AG04449 (cell line): ENCODE measurements at regions not wholly inside any gene's neighbourhood (a gene's known extent, or its start where the extent isn't known, plus 50 kb on each side); places are given as distances from the start of the nearest gene placed in this dataset.
"Not testable (repeated sequence)": the region's sequence is repeated elsewhere in the genome, so short reads cannot be mapped to it uniquely, and the experiment has no call there.

Experiments
- CTCF ChIA-PET: fragments of 350-600 bp; formaldehyde crosslinking; extraction: SDS; loops from one replicate; lab custom pipeline; 2021; ENCODE audit warnings: antibody characterized with exemption; lab: Yijun Ruan, JAX
- POLR2A ChIA-PET: fragments of 400-600, 350-600 bp; formaldehyde crosslinking; extraction: SDS; loops from one replicate; lab custom pipeline; 2020; ENCODE audit warnings: antibody characterized with exemption, inconsistent platforms; lab: Yijun Ruan, JAX
- DNase-seq: peaks from one replicate; pipeline ENCODE4 v3.0.0-alpha.2; 2010; ENCODE audit warnings: low read depth, low spot score
- H3K4me3 ChIP-seq: 2 replicates; pipeline ENCODE4 v1.5.1; 2011; ENCODE audit warnings: low read depth, mild to moderate bottlenecking, control low read depth, low read length
- CTCF ChIP-seq: IDR thresholded peaks from one replicate; pipeline ENCODE4 v1.5.1; 2011; ENCODE audit warnings: mild to moderate bottlenecking, moderate library complexity, low read length, control low read depth, inconsistent platforms; ENCODE audit not compliant: insufficient read depth; ENCODE audit errors: missing control alignments

GRCh38 chr20:22523499-22524392 is 60.6 kb downstream of the FOXA2 start:
- H3K4me3 ChIP-seq: no peak overlapping the region
- no peak for TF ChIP-seq CTCF
- CTCF ChIA-PET: interaction anchor here (1.4 kb wide), 1 partner anchor 17 kb away, joined by 3 read pairs; no protein-coding TSS in a partner anchor
- POLR2A ChIA-PET: no interaction called here
- DNase-seq: no peak

- ChIA-PET POLR2A (no interaction called here), CTCF (interaction anchor here (1.4 kb wide), 1 partner anchor 17 kb away, joined by 3 read pairs; no protein-coding TSS in a partner anchor)
- no peak for DNase-seq
- no peak overlapping the region for H3K4me3 ChIP-seq
- no peak for TF ChIP-seq CTCF
Observed at GRCh38 chr20:22523128-22523498, 61.3 kb downstream of the FOXA2 start.

GRCh38 chr20:22522701-22523100 is 61.7 kb downstream of the FOXA2 start:
- POLR2A ChIA-PET: no interaction called here
- CTCF ChIA-PET: interaction anchor here (1.4 kb wide), 1 partner anchor 16 kb away, joined by 3 read pairs; no protein-coding TSS in a partner anchor
- H3K4me3 ChIP-seq: no peak overlapping the region
- DNase-seq: no peak
- TF ChIP-seq CTCF: no peak

GRCh38 chr20:22521940-22522339 is 62.4 kb downstream of the FOXA2 start:
- POLR2A ChIA-PET, DNase-seq, H3K4me3 ChIP-seq, CTCF ChIA-PET: not testable (repeated sequence)

GRCh38 chr20:22520381-22520780 is 64.0 kb downstream of the FOXA2 start:
- POLR2A ChIA-PET: no interaction called here
- H3K4me3 ChIP-seq: no peak overlapping the region
- CTCF ChIA-PET: no interaction called here
- DNase-seq: no peak
- TF ChIP-seq CTCF: no peak

GRCh38 chr20:22515264-22515663 is 69.1 kb downstream of the FOXA2 start:
- no peak for DNase-seq
- ChIA-PET CTCF (no interaction called here), POLR2A (no interaction called here)
- TF ChIP-seq CTCF: no peak
- no peak overlapping the region for H3K4me3 ChIP-seq
